HG03097 (cell line): ENCODE measurements at regions not wholly inside any gene's neighbourhood (a gene's known extent, or its start where the extent isn't known, plus 50 kb on each side); places are given as distances from the start of the nearest gene placed in this dataset.

ENCODE experiments used
- ATAC-seq: cut with Tn5 transposase; IDR thresholded peaks from one replicate; pipeline ENCODE4 v1.9.1; 2021; ENCODE audit not compliant: unreplicated experiment, low FRiP score

GRCh38 chr11:119479685-119480275 is 56.8 kb upstream of the THY1 start:
- no peak for ATAC-seq

GRCh38 chr11:119478711-119479285 is 55.8 kb upstream of the THY1 start:
- no peak for ATAC-seq

GRCh38 chr11:119476666-119477331 is 53.8 kb upstream of the THY1 start:
- no peak for ATAC-seq

- no peak for ATAC-seq
These were observed 53.1 kb upstream of the THY1 start for GRCh38 chr11:119476038-119476437.

GRCh38 chr11:119474682-119475596 is 52.0 kb upstream of the THY1 start:
- no peak for ATAC-seq

GRCh38 chr11:119473901-119474681 is 51.1 kb upstream of the THY1 start:
- ATAC-seq, result no peak

GRCh38 chr11:119473226-119473625 is 50.3 kb upstream of the THY1 start:
- no peak for ATAC-seq

GRCh38 chr11:119472856-119473222 is 49.9 kb upstream of the THY1 start:
- no peak for ATAC-seq
